ENCODE measurements at regions not wholly inside any gene's neighbourhood (a gene's known extent, or its start where the extent isn't known, plus 50 kb on each side); places are given as distances from the start of the nearest gene placed in this dataset.
"Not testable (repeated sequence)": the region's sequence is repeated elsewhere in the genome, so short reads cannot be mapped to it uniquely, and the experiment has no call there.

GRCh38 chr12:84243686-84244085 lies 668.9 kb downstream of the SLC6A15 start:
- DNase-seq, result no peak

- DNase-seq, result no peak
Observed at GRCh38 chr12:84222841-84223240, 689.8 kb downstream of the SLC6A15 start.

GRCh38 chr12:84218406-84218805 lies 694.2 kb downstream of the SLC6A15 start:
- no peak for DNase-seq

- DNase-seq, result peak; percentile 46
Observed at GRCh38 chr12:84201976-84202375, 710.6 kb downstream of the SLC6A15 start.

- no peak for DNase-seq
Observed at GRCh38 chr12:84198294-84198946, 714.2 kb downstream of the SLC6A15 start.

GRCh38 chr12:84191779-84192178 lies 720.8 kb downstream of the SLC6A15 start:
- DNase-seq, result no peak

GRCh38 chr12:84186433-84186832 lies 726.2 kb downstream of the SLC6A15 start:
- DNase-seq, result no peak

- no peak for DNase-seq
Observed at GRCh38 chr12:84183576-84183975, 729.0 kb downstream of the SLC6A15 start.

GRCh38 chr12:84174115-84174514 lies 738.5 kb downstream of the SLC6A15 start:
- no peak for DNase-seq

GRCh38 chr12:84172823-84173424 lies 739.7 kb downstream of the SLC6A15 start:
- DNase-seq, result no peak

- no peak for DNase-seq
Observed at GRCh38 chr12:84166812-84167211, 745.8 kb downstream of the SLC6A15 start.

GRCh38 chr12:84165998-84166571 lies 746.5 kb downstream of the SLC6A15 start:
- DNase-seq, result no peak

- DNase-seq, result no peak
Observed at GRCh38 chr12:84161296-84161695, 751.3 kb downstream of the SLC6A15 start.

- no peak for DNase-seq
Observed at GRCh38 chr12:84159260-84159659, 753.3 kb downstream of the SLC6A15 start.

- DNase-seq, result no peak
Observed at GRCh38 chr12:84157170-84157569, 755.4 kb downstream of the SLC6A15 start.

GRCh38 chr12:84154991-84155930 lies 757.3 kb downstream of the SLC6A15 start:
- not testable (repeated sequence) for DNase-seq

GRCh38 chr12:84154439-84154990 lies 758.1 kb downstream of the SLC6A15 start:
- not testable (repeated sequence) for DNase-seq

- peak; percentile 33 for DNase-seq
Observed at GRCh38 chr12:84150201-84150600, 762.4 kb downstream of the SLC6A15 start.

- DNase-seq, result no peak
Observed at GRCh38 chr12:84148335-84148734, 764.3 kb downstream of the SLC6A15 start.

- DNase-seq, result no peak
Observed at GRCh38 chr12:84136862-84137367, 775.7 kb downstream of the SLC6A15 start.

- no peak for DNase-seq
Observed at GRCh38 chr12:84135586-84136279, 776.9 kb downstream of the SLC6A15 start.
